ENCODE measurements at regions not wholly inside any gene's neighbourhood (a gene's known extent, or its start where the extent isn't known, plus 50 kb on each side); places are given as distances from the start of the nearest gene placed in this dataset.
"Not testable (repeated sequence)": the region's sequence is repeated elsewhere in the genome, so short reads cannot be mapped to it uniquely, and the experiment has no call there.

GRCh38 chrX:150087612-150088011, 149.3 kb upstream of the EOLA2 start:
- TF ChIP-seq CTCF (IDR thresholded peaks at IDR 0.05; ENCODE audit: low read depth, low read length) = no peak
- peaks cover 32% of the 10 kb centered on the region for H3K27me3 ChIP-seq (ENCODE audit: insufficient read depth, low read depth, severe bottlenecking)
- H3K4me3 ChIP-seq (ENCODE audit: low read depth, low read length) = no peak overlapping the region
- H3K36me3 ChIP-seq = no peaks in the 10 kb centered on the region
- DNase-seq = no peak
- H3K27ac ChIP-seq = no peak overlapping the region
- H3K9me3 ChIP-seq (ENCODE audit: severe bottlenecking) = no peaks in the 10 kb centered on the region

- no peak overlapping the region for H3K4me3 ChIP-seq (ENCODE audit: low read depth, low read length)
- peaks cover 28% of the 10 kb centered on the region for H3K27me3 ChIP-seq (ENCODE audit: insufficient read depth, low read depth, severe bottlenecking)
- no peak for TF ChIP-seq CTCF (IDR thresholded peaks at IDR 0.05; ENCODE audit: low read depth, low read length)
- no peak overlapping the region for H3K27ac ChIP-seq
- H3K9me3 ChIP-seq (ENCODE audit: severe bottlenecking) = no peaks in the 10 kb centered on the region
- no peak for DNase-seq
- no peaks in the 10 kb centered on the region for H3K36me3 ChIP-seq
These were observed 149.8 kb upstream of the EOLA2 start for GRCh38 chrX:150088042-150088441.

GRCh38 chrX:150088766-150089518, 150.7 kb upstream of the EOLA2 start:
- no peak overlapping the region for H3K27ac ChIP-seq
- no peak for TF ChIP-seq CTCF (IDR thresholded peaks at IDR 0.05; ENCODE audit: low read depth, low read length)
- H3K9me3 ChIP-seq (ENCODE audit: severe bottlenecking) = no peaks in the 10 kb centered on the region
- no peaks in the 10 kb centered on the region for H3K36me3 ChIP-seq
- DNase-seq = no peak
- peaks cover 31% of the 10 kb centered on the region for H3K27me3 ChIP-seq (ENCODE audit: insufficient read depth, low read depth, severe bottlenecking)
- H3K4me3 ChIP-seq (ENCODE audit: low read depth, low read length) = no peak overlapping the region

- H3K27me3 ChIP-seq (ENCODE audit: insufficient read depth, low read depth, severe bottlenecking) = peaks cover 32% of the 10 kb centered on the region
- not testable (repeated sequence) for H3K9me3 ChIP-seq (ENCODE audit: severe bottlenecking)
These were observed 153.0 kb upstream of the EOLA2 start for GRCh38 chrX:150091300-150091699.

GRCh38 chrX:150092549-150092948, 154.3 kb upstream of the EOLA2 start:
- DNase-seq = no peak
- H3K27ac ChIP-seq = no peak overlapping the region
- no peak overlapping the region for H3K4me3 ChIP-seq (ENCODE audit: low read depth, low read length)
- no peaks in the 10 kb centered on the region for H3K36me3 ChIP-seq
- H3K9me3 ChIP-seq (ENCODE audit: severe bottlenecking) = no peaks in the 10 kb centered on the region
- no peak for TF ChIP-seq CTCF (IDR thresholded peaks at IDR 0.05; ENCODE audit: low read depth, low read length)
- peaks cover 28% of the 10 kb centered on the region for H3K27me3 ChIP-seq (ENCODE audit: insufficient read depth, low read depth, severe bottlenecking)

More at GRCh38 chrX:150091300-150091699, 153.0 kb upstream of the EOLA2 start:
- not testable (repeated sequence) for H3K27ac ChIP-seq; DNase-seq; H3K4me3 ChIP-seq (ENCODE audit: low read depth, low read length); H3K36me3 ChIP-seq

GRCh38 chrX:150094375-150094774, 156.1 kb upstream of the EOLA2 start:
- no peak for DNase-seq
- H3K9me3 ChIP-seq (ENCODE audit: severe bottlenecking) = no peaks in the 10 kb centered on the region
- H3K27ac ChIP-seq = no peak overlapping the region
- H3K4me3 ChIP-seq (ENCODE audit: low read depth, low read length) = no peak overlapping the region
- H3K27me3 ChIP-seq (ENCODE audit: insufficient read depth, low read depth, severe bottlenecking) = peaks cover 26% of the 10 kb centered on the region
- H3K36me3 ChIP-seq = no peaks in the 10 kb centered on the region
- no peak for TF ChIP-seq CTCF (IDR thresholded peaks at IDR 0.05; ENCODE audit: low read depth, low read length)

Data from WERI-Rb-1 (cell line).